ENCODE measurements at regions not wholly inside any gene's neighbourhood (a gene's known extent, or its start where the extent isn't known, plus 50 kb on each side); places are given as distances from the start of the nearest gene placed in this dataset.
A peak's percentile ranks its signal among the peaks of the same experiment; 100 is the strongest.

GRCh38 chr4:170526471-170526870, 436.7 kb upstream of the AADAT start:
- H3K27ac ChIP-seq: no peak overlapping the region
- intact Hi-C loops (cut with DNase I; ENCODE audit: low total_unique reads): no loop called here
- no peaks in the 10 kb centered on the region for H3K36me3 ChIP-seq
- TF ChIP-seq CTCF (IDR thresholded peaks at IDR 0.05): no peak
- TF ChIP-seq POLR2AphosphoS5 (IDR thresholded peaks at IDR 0.05): no peak
- TF ChIP-seq POLR2A (IDR thresholded peaks at IDR 0.05): no peak
- no peak for DNase-seq (ENCODE audit: low spot score in 2 of 2)
- H3K4me3 ChIP-seq: no peak overlapping the region
- H3K4me1 ChIP-seq: no peaks in the 10 kb centered on the region
- no peaks in the 10 kb centered on the region for H3K9me3 ChIP-seq
- no peaks in the 10 kb centered on the region for H3K27me3 ChIP-seq

GRCh38 chr4:170522427-170522970, 432.7 kb upstream of the AADAT start:
- H3K27me3 ChIP-seq: no peaks in the 10 kb centered on the region
- no peaks in the 10 kb centered on the region for H3K36me3 ChIP-seq
- TF ChIP-seq POLR2A (IDR thresholded peaks at IDR 0.05) (no peak), CTCF (IDR thresholded peaks at IDR 0.05) (no peak), POLR2AphosphoS5 (IDR thresholded peaks at IDR 0.05) (no peak)
- no peak overlapping the region for H3K27ac ChIP-seq
- DNase-seq (ENCODE audit: low spot score in 2 of 2): no peak
- intact Hi-C loops (cut with DNase I; ENCODE audit: low total_unique reads): no loop called here
- H3K9me3 ChIP-seq: no peaks in the 10 kb centered on the region
- H3K4me1 ChIP-seq: no peaks in the 10 kb centered on the region
- no peak overlapping the region for H3K4me3 ChIP-seq

GRCh38 chr4:170497689-170498088, 407.9 kb upstream of the AADAT start:
- H3K27me3 ChIP-seq: no peaks in the 10 kb centered on the region
- H3K4me3 ChIP-seq: peak overlapping the region in 2 of 3 donors; percentile 42 to 59
- H3K27ac ChIP-seq: no peak overlapping the region
- peaks cover 0 to 8% of the 10 kb centered on the region in 2 donors for H3K9me3 ChIP-seq
- H3K4me1 ChIP-seq: no peaks in the 10 kb centered on the region
- H3K36me3 ChIP-seq: no peaks in the 10 kb centered on the region
- TF ChIP-seq CTCF (IDR thresholded peaks at IDR 0.05): no peak
- no peak for TF ChIP-seq POLR2AphosphoS5 (IDR thresholded peaks at IDR 0.05)
- no peak for TF ChIP-seq POLR2A (IDR thresholded peaks at IDR 0.05)
- intact Hi-C loops (cut with DNase I; ENCODE audit: low total_unique reads): no loop called here
- no peak for DNase-seq (ENCODE audit: low spot score in 2 of 2)

- H3K9me3 ChIP-seq: peaks cover 0 to 8% of the 10 kb centered on the region in 2 donors
- peak overlapping the region in 2 of 3 donors; percentile 42 to 59 for H3K4me3 ChIP-seq
- no peak overlapping the region for H3K27ac ChIP-seq
Measured at GRCh38 chr4:170497112-170497511, 407.4 kb upstream of the AADAT start.

GRCh38 chr4:170491981-170492380, 402.2 kb upstream of the AADAT start:
- Histone ChIP-seq H3K4me3 (no peak overlapping the region), H3K36me3 (no peaks in the 10 kb centered on the region), H3K27ac (no peak overlapping the region), H3K9me3 (peaks cover 0 to 8% of the 10 kb centered on the region in 2 donors), H3K4me1 (no peaks in the 10 kb centered on the region), H3K27me3 (no peaks in the 10 kb centered on the region)
- no peak for TF ChIP-seq POLR2A (IDR thresholded peaks at IDR 0.05)
- TF ChIP-seq POLR2AphosphoS5 (IDR thresholded peaks at IDR 0.05): no peak
- TF ChIP-seq CTCF (IDR thresholded peaks at IDR 0.05): no peak
- intact Hi-C loops (cut with DNase I; ENCODE audit: low total_unique reads): no loop called here
- no peak for DNase-seq (ENCODE audit: low spot score in 2 of 2)

More at GRCh38 chr4:170497112-170497511, 407.4 kb upstream of the AADAT start:
- intact Hi-C loops (cut with DNase I; ENCODE audit: low total_unique reads): no loop called here
- Histone ChIP-seq H3K27me3 (no peaks in the 10 kb centered on the region), H3K36me3 (no peaks in the 10 kb centered on the region), H3K4me1 (no peaks in the 10 kb centered on the region)
- no peak for TF ChIP-seq POLR2AphosphoS5 (IDR thresholded peaks at IDR 0.05)
- no peak for TF ChIP-seq POLR2A (IDR thresholded peaks at IDR 0.05)
- no peak for TF ChIP-seq CTCF (IDR thresholded peaks at IDR 0.05)
- DNase-seq (ENCODE audit: low spot score in 2 of 2): no peak

Measured in breast epithelium (tissue), 4 donors.